HFFc6 (cell line): ENCODE measurements at regions not wholly inside any gene's neighbourhood (a gene's known extent, or its start where the extent isn't known, plus 50 kb on each side); places are given as distances from the start of the nearest gene placed in this dataset.

ENCODE experiments used
- DNase-seq: peaks from one replicate; pipeline ENCODE4 v3.0.0-alpha.2; 2018
- H3K27ac Mint-ChIP-seq: 2 replicates; pipeline ENCODE4 v1.8.0; 2020; ENCODE audit warnings: mild to moderate bottlenecking, mixed read lengths
- H3K27me3 Mint-ChIP-seq: 2 replicates; pipeline ENCODE4 v1.8.0; 2021; ENCODE audit warnings: mild to moderate bottlenecking, moderate library complexity, mixed read lengths; ENCODE audit not compliant: insufficient read depth
- H3K36me3 Mint-ChIP-seq: 2 replicates; pipeline ENCODE4 v1.8.0; 2021; ENCODE audit warnings: low read depth, mixed read lengths
- H3K4me1 Mint-ChIP-seq: 2 replicates; pipeline ENCODE4 v1.8.0; 2020; ENCODE audit warnings: low read depth, mixed read lengths
- H3K4me3 Mint-ChIP-seq: 2 replicates; pipeline ENCODE4 v1.8.0; 2020; ENCODE audit warnings: mild to moderate bottlenecking, moderate library complexity, mixed read lengths
- H3K9me3 Mint-ChIP-seq: 2 replicates; pipeline ENCODE4 v1.8.0; 2020; ENCODE audit warnings: mild to moderate bottlenecking, mixed read lengths
- CTCF ChIP-seq: fragments of 200-600 bp; sonication (generic); IDR thresholded peaks from 2 replicates; pipeline ENCODE4 v1.5.0; 2021; ENCODE audit warnings: antibody characterized with exemption, mild to moderate bottlenecking

- DNase-seq, result no peak
- no peaks in the 10 kb centered on the region; the same call in 1 of the 2 replicates for H3K27me3 Mint-ChIP-seq
- H3K4me3 Mint-ChIP-seq, result no peak overlapping the region
- no peak overlapping the region for H3K27ac Mint-ChIP-seq
- peaks cover 2% of the 10 kb centered on the region for H3K4me1 Mint-ChIP-seq
- H3K36me3 Mint-ChIP-seq, result no peaks in the 10 kb centered on the region
- H3K9me3 Mint-ChIP-seq, result no peaks in the 10 kb centered on the region
- no peak for TF ChIP-seq CTCF
These were observed 123.6 kb downstream of the MSL3 start for GRCh38 chrX:11881485-11882170.

DNA sequence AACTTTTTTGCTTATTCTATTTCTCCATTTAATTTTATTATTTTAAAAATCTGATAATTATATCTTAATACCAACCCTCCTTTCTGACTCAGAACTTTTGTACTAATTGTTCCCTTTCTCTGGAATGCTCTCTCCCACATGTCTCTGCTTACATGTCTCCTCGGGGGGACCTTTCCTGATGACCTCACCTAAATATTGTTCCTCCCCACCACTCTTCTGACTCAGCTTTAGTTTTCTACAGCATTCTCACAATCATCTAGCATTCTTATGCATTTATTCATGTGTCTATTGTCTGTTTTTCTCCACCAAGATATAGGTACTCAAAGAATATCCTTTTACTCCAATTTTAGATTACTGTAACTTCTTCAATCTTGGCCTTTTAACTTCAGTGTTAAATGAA is 128.7 kb downstream of the MSL3 start:
- Mint-ChIP-seq H3K4me1 (peaks cover 10% of the 10 kb centered on the region), H3K27ac (no peak overlapping the region), H3K36me3 (no peaks in the 10 kb centered on the region), H3K27me3 (peaks cover 1% of the 10 kb centered on the region), H3K9me3 (no peaks in the 10 kb centered on the region), H3K4me3 (no peak overlapping the region)
- no peak for DNase-seq
- no peak for TF ChIP-seq CTCF

DNA sequence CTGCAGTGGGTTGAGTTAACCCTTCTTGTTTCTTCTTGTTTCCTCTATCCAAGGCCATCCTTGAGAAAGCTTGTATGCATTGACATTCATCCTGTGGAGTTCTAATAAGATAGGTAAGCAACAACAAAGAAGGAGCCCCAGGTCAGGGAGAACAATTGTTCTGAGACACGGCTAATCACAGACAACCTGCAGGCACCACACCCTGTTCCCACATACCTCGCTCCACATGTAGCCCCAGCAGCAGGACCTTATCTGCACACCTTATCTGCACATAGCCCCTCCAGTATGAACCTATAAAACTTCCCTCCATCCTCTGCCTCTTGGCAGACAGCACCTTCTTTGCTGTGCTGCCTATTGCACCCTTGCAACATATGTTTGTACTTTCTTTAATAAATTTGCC is 129.1 kb downstream of the MSL3 start:
- no peak for DNase-seq
- no peak for TF ChIP-seq CTCF
- Mint-ChIP-seq H3K36me3 (no peaks in the 10 kb centered on the region), H3K4me1 (peaks cover 10% of the 10 kb centered on the region), H3K27me3 (peaks cover 1% of the 10 kb centered on the region), H3K9me3 (no peaks in the 10 kb centered on the region), H3K27ac (no peak overlapping the region), H3K4me3 (no peak overlapping the region)

GRCh38 chrX:11888421-11888820 is 130.4 kb downstream of the MSL3 start:
- DNase-seq, result no peak
- Mint-ChIP-seq H3K9me3 (no peaks in the 10 kb centered on the region), H3K4me3 (no peak overlapping the region), H3K27ac (no peak overlapping the region), H3K4me1 (peaks cover 10% of the 10 kb centered on the region), H3K36me3 (no peaks in the 10 kb centered on the region), H3K27me3 (peaks cover 1% of the 10 kb centered on the region)
- no peak for TF ChIP-seq CTCF

GRCh38 chrX:11889791-11890190 is 131.8 kb downstream of the MSL3 start:
- Mint-ChIP-seq H3K4me1 (peaks cover 10% of the 10 kb centered on the region), H3K9me3 (no peaks in the 10 kb centered on the region), H3K36me3 (no peaks in the 10 kb centered on the region), H3K27me3 (peaks cover 1% of the 10 kb centered on the region), H3K4me3 (no peak overlapping the region), H3K27ac (no peak overlapping the region)
- no peak for DNase-seq
- TF ChIP-seq CTCF, result no peak
